ENCODE measurements at regions not wholly inside any gene's neighbourhood (a gene's known extent, or its start where the extent isn't known, plus 50 kb on each side); places are given as distances from the start of the nearest gene placed in this dataset.

DNA sequence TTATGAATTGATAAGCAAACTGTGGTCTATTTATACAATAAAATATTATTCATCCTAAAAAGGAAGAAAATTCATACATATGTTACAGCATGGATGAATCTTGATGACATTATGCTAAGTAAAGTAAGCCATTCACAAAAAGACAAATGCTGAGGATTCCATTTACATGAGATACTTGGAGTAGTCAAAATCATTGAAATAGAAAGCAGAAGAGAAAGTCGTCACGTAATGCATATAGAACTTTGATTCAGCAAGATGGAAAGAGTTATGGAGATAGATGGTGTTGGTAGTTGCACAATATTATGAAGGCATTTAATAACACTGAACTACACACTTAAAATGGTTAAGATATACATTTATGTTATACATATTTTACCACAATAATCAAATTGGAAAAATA, 309.7 kb upstream of the KLF6 start:
- Histone ChIP-seq H3K36me3 (ENCODE audit: control insufficient read depth, insufficient read depth, low read length) (no peaks in the 10 kb centered on the region), H3K27me3 (ENCODE audit: control insufficient read depth, insufficient read depth, low read length) (no peaks in the 10 kb centered on the region), H3K4me1 (ENCODE audit: control insufficient read depth, insufficient read depth, low read length) (no peaks in the 10 kb centered on the region), H3K9me3 (ENCODE audit: control insufficient read depth, insufficient read depth, low read depth, low read length) (peaks cover 3% of the 10 kb centered on the region; the same call in 1 of the 2 replicates), H3K4me3 (ENCODE audit: low read depth in 2 of 2, low read length in 2 of 2) (no peak overlapping the region), H3K27ac (ENCODE audit: low read length) (no peak overlapping the region)
- TF ChIP-seq TCF7L2 (IDR thresholded peaks at IDR 0.05; ENCODE audit: low read depth, low read length) (no peak), POLR2AphosphoS5 (IDR thresholded peaks at IDR 0.05; ENCODE audit: low read depth, low read length) (no peak), SIN3A (IDR thresholded peaks at IDR 0.05; ENCODE audit: borderline replicate concordance, insufficient read depth, low read depth, low read length) (no peak)
- TF ChIP-seq, protein P1, sequence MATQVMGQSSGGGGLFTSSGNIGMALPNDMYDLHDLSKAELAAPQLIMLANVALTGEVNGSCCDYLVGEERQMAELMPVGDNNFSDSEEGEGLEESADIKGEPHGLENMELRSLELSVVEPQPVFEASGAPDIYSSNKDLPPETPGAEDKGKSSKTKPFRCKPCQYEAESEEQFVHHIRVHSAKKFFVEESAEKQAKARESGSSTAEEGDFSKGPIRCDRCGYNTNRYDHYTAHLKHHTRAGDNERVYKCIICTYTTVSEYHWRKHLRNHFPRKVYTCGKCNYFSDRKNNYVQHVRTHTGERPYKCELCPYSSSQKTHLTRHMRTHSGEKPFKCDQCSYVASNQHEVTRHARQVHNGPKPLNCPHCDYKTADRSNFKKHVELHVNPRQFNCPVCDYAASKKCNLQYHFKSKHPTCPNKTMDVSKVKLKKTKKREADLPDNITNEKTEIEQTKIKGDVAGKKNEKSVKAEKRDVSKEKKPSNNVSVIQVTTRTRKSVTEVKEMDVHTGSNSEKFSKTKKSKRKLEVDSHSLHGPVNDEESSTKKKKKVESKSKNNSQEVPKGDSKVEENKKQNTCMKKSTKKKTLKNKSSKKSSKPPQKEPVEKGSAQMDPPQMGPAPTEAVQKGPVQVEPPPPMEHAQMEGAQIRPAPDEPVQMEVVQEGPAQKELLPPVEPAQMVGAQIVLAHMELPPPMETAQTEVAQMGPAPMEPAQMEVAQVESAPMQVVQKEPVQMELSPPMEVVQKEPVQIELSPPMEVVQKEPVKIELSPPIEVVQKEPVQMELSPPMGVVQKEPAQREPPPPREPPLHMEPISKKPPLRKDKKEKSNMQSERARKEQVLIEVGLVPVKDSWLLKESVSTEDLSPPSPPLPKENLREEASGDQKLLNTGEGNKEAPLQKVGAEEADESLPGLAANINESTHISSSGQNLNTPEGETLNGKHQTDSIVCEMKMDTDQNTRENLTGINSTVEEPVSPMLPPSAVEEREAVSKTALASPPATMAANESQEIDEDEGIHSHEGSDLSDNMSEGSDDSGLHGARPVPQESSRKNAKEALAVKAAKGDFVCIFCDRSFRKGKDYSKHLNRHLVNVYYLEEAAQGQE (IDR thresholded peaks at IDR 0.05; ENCODE audit: insufficient read depth in 1 of 2, low read depth in 2 of 2, low read length in 1 of 2): no peak
- TF ChIP-seq, protein P2, sequence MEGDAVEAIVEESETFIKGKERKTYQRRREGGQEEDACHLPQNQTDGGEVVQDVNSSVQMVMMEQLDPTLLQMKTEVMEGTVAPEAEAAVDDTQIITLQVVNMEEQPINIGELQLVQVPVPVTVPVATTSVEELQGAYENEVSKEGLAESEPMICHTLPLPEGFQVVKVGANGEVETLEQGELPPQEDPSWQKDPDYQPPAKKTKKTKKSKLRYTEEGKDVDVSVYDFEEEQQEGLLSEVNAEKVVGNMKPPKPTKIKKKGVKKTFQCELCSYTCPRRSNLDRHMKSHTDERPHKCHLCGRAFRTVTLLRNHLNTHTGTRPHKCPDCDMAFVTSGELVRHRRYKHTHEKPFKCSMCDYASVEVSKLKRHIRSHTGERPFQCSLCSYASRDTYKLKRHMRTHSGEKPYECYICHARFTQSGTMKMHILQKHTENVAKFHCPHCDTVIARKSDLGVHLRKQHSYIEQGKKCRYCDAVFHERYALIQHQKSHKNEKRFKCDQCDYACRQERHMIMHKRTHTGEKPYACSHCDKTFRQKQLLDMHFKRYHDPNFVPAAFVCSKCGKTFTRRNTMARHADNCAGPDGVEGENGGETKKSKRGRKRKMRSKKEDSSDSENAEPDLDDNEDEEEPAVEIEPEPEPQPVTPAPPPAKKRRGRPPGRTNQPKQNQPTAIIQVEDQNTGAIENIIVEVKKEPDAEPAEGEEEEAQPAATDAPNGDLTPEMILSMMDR (IDR thresholded peaks at IDR 0.05): no peak
- POLR2A ChIA-PET: no interaction called here
- intact Hi-C loops (cut with micrococcal nuclease; ENCODE audit: unreplicated experiment): no loop called here
- CTCF ChIA-PET: interaction anchor here (0.6 kb wide), 1 partner anchor 1115 kb away, joined by 3 read pairs; no protein-coding TSS in a partner anchor
- in situ Hi-C loops (cut with HindIII; ENCODE audit: low pct_unique_long_range_greater_than_20kb, low sequenced_read_pairs): no loop called here
- no peak for DNase-seq (ENCODE audit: low read depth, low spot score)
- no peak for ATAC-seq
- no TSS peak for BruUV-seq (replicated peaks)

DNA sequence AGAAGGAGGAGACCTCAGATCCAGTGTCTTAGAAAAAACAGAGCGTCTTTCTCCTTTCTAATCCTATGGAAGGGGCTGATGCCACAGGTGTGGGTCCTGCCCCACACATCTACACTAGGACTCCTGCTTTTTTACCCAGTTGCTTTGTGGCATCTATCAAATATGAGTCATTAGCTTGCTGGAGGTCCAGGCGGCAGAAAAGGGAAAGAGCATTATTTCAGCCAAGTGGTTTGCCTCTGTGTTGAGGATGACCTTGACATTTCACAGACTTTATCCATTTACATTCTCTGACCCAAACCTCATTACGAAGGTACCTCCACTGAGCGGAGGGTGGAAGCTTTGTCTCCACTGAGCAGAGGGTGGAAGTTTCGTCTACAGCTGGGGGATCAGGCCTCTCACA, 308.4 kb upstream of the KLF6 start:
- POLR2A ChIA-PET: no interaction called here

More for the DNA sequence above, 308.4 kb upstream of the KLF6 start:
- H3K9me3 ChIP-seq (ENCODE audit: control insufficient read depth, insufficient read depth, low read depth, low read length): peaks cover under 1% of the 10 kb centered on the region; the same call in 1 of the 2 replicates
- no peaks in the 10 kb centered on the region for H3K36me3 ChIP-seq (ENCODE audit: control insufficient read depth, insufficient read depth, low read length)
- H3K4me3 ChIP-seq (ENCODE audit: low read depth in 2 of 2, low read length in 2 of 2): no peak overlapping the region
- no peaks in the 10 kb centered on the region for H3K27me3 ChIP-seq (ENCODE audit: control insufficient read depth, insufficient read depth, low read length)
- CTCF ChIA-PET: no interaction called here
- BruUV-seq (replicated peaks): no TSS peak
- DNase-seq (ENCODE audit: low read depth, low spot score) (no peak), ATAC-seq (no peak)
- in situ Hi-C loops (cut with HindIII; ENCODE audit: low pct_unique_long_range_greater_than_20kb, low sequenced_read_pairs): no loop called here
- H3K27ac ChIP-seq (ENCODE audit: low read length): no peak overlapping the region
- intact Hi-C loops (cut with micrococcal nuclease; ENCODE audit: unreplicated experiment): no loop called here
- H3K4me1 ChIP-seq (ENCODE audit: control insufficient read depth, insufficient read depth, low read length): no peaks in the 10 kb centered on the region
- TF ChIP-seq, protein P1 (IDR thresholded peaks at IDR 0.05; ENCODE audit: insufficient read depth in 1 of 2, low read depth in 2 of 2, low read length in 1 of 2): no peak
- TF ChIP-seq SIN3A (IDR thresholded peaks at IDR 0.05; ENCODE audit: borderline replicate concordance, insufficient read depth, low read depth, low read length) (no peak), POLR2AphosphoS5 (IDR thresholded peaks at IDR 0.05; ENCODE audit: low read depth, low read length) (no peak), TCF7L2 (IDR thresholded peaks at IDR 0.05; ENCODE audit: low read depth, low read length) (no peak)
- TF ChIP-seq, protein P2 (IDR thresholded peaks at IDR 0.05): no peak

Data from Panc1 (cell line).